ENCODE measurements at regions not wholly inside any gene's neighbourhood (a gene's known extent, or its start where the extent isn't known, plus 50 kb on each side); places are given as distances from the start of the nearest gene placed in this dataset.
A peak's percentile ranks its signal among the peaks of the same experiment; 100 is the strongest.

DNA sequence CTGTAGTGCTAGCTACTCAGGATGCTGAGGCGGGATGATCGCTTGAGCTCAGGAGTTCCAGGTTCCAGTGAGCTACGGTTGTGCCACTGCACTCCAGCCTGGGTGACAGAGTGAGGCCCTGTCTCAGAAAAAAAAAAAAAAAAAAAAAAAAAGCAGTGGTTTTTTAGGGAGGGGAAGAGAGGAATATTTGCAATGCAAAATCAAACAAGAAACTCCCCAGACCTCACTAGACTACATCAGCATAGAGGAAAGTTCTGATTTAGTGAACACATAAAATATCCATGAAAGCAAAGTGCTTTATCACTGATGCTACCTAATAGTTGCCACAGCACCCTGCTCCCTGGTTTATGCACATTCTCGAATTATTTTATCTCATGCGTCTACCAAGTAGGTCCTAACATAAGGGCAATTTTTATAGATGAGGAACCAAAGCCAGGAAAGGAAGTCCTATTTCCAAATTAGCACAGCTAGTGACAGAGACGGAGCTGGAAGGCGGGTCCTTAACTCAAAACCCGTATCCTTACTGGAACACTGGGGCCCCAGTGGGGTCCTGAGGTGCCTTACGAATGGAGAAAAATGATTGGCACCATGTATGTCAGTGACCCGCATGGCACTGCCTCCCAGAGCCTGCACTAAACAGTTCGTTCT, 50.7 kb upstream of the GPR157 start:
- Mint-ChIP-seq H3K27me3 (ENCODE audit: low read depth) (peaks cover 3% of the 10 kb centered on the region), H3K4me3 (ENCODE audit: low read depth) (no peak overlapping the region), H3K4me1 (ENCODE audit: low read depth) (peaks cover 14% of the 10 kb centered on the region), H3K27ac (no peak overlapping the region), H3K36me3 (ENCODE audit: low read depth) (peaks cover 14% of the 10 kb centered on the region), H3K9me3 (no peaks in the 10 kb centered on the region)
- DNase-seq (ENCODE audit: low spot score) = no peak
- intact Hi-C loops (cut with micrococcal nuclease) = no loop called here

DNA sequence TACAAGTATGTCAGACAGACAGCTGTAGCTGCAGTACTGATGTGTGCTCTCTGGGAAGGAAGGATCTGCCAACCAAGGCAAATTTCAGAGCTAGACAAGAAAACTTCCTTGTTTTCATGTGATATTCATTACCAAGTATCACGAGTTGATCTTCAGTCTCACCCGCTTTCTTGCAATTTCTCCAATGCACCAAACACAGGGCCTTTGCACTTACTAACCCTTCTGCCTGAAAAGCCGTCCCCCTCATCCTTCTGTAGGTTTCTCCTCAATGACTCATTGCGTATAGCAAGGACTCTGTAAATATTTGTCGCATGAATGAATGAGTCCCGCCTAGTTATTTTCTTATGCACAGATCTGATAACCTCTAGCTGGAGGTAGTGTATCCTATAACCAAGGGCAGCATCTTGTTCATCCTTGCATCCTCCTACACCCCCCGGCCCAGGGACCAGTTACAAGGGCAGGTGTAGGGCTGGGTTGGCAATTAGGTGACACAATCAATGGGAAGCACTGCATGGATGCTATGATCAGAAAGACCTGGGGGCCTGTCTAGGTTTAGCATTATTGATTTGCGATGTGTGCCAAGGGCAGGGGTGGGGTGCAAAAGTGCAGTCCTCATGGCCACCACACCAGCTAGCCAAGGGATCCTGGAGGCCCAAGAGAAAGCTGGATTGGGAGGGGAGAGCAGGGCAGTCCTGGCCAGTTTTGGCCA, 51.4 kb upstream of the GPR157 start:
- Mint-ChIP-seq H3K36me3 (ENCODE audit: low read depth) (peaks cover 12% of the 10 kb centered on the region), H3K4me3 (ENCODE audit: low read depth) (peak overlapping the region; percentile 42)
- intact Hi-C loops (cut with micrococcal nuclease) = no loop called here

GRCh38 chr1:9181176-9181906, 52.4 kb upstream of the GPR157 start:
- peaks cover 17% of the 10 kb centered on the region for H3K4me1 Mint-ChIP-seq (ENCODE audit: low read depth)
- intact Hi-C loops (cut with micrococcal nuclease) = loop anchor here (1.0 kb wide), 1 partner anchor 15 kb away; no protein-coding TSS in a partner anchor
- peaks cover 8% of the 10 kb centered on the region for H3K36me3 Mint-ChIP-seq (ENCODE audit: low read depth)
- peaks cover 6% of the 10 kb centered on the region for H3K27me3 Mint-ChIP-seq (ENCODE audit: low read depth)
- no peaks in the 10 kb centered on the region for H3K9me3 Mint-ChIP-seq
- DNase-seq (ENCODE audit: low spot score) = peak; percentile 66
- H3K27ac Mint-ChIP-seq = peak overlapping the region; percentile 80
- H3K4me3 Mint-ChIP-seq (ENCODE audit: low read depth) = peak overlapping the region; percentile 88

More for the DNA sequence above, 51.4 kb upstream of the GPR157 start:
- Mint-ChIP-seq H3K27me3 (ENCODE audit: low read depth) (peaks cover 4% of the 10 kb centered on the region), H3K9me3 (no peaks in the 10 kb centered on the region), H3K27ac (no peak overlapping the region), H3K4me1 (ENCODE audit: low read depth) (peaks cover 16% of the 10 kb centered on the region)
- no peak for DNase-seq (ENCODE audit: low spot score)

DNA sequence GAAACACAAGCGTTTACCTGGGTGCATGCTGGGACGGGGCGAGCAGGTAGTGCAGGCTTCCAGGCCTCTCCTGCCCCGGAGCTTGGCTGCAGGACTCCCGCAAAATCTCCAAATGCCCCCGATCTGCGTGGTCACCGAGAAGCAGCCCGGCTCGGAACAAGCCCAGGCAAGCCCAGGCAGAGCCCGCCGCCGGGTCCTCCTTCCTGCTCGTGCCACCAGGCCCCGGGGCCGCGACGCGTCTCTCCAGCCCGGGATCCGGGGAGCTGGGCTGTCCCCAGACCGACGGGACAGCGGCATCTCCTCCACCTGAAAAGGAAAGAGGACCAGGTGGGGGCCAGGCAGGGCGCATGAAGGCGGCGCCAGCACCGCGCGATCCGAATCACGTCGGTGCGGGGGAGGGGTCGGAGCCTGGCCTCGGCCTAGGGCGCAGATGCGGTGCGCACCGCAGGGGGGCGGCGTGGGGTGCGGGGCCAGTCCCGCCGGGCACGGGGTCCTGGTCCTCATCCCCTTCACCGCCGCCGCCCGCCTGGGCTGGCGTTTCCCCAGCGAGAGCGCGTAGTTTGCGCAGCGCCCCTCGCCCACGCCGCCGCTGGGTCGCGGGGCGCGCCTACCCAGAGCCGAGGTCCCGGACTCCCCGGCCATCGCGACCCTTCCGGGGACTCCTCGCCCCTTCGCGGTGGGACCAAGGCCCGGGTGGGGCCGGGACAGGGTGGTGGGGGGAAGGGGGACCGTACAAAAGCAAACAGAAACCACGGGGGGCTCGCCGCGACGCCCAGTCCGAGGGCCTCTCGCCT, 52.4 kb upstream of the H6PD start:
- Mint-ChIP-seq H3K27ac (peak overlapping the region; percentile 80), H3K27me3 (ENCODE audit: low read depth) (peaks cover 6% of the 10 kb centered on the region), H3K4me1 (ENCODE audit: low read depth) (peaks cover 17% of the 10 kb centered on the region), H3K4me3 (ENCODE audit: low read depth) (peak overlapping the region; percentile 88), H3K9me3 (no peaks in the 10 kb centered on the region), H3K36me3 (ENCODE audit: low read depth) (peaks cover 5% of the 10 kb centered on the region)
- peak; percentile 37 for DNase-seq (ENCODE audit: low spot score)
- intact Hi-C loops (cut with micrococcal nuclease) = loop anchor here (1.0 kb wide), 1 partner anchor 14 kb away; no protein-coding TSS in a partner anchor

- no peaks in the 10 kb centered on the region for H3K9me3 Mint-ChIP-seq
- no peak for DNase-seq (ENCODE audit: low spot score)
- intact Hi-C loops (cut with micrococcal nuclease) = no loop called here
- no peak overlapping the region for H3K27ac Mint-ChIP-seq
- H3K4me1 Mint-ChIP-seq (ENCODE audit: low read depth) = peaks cover 20% of the 10 kb centered on the region
- peaks cover 7% of the 10 kb centered on the region for H3K27me3 Mint-ChIP-seq (ENCODE audit: low read depth)
- peak overlapping the region; percentile 74 for H3K4me3 Mint-ChIP-seq (ENCODE audit: low read depth)
- H3K36me3 Mint-ChIP-seq (ENCODE audit: low read depth) = peaks cover 5% of the 10 kb centered on the region
Measured at GRCh38 chr1:9182784-9183257, 51.8 kb upstream of the H6PD start.

DNA sequence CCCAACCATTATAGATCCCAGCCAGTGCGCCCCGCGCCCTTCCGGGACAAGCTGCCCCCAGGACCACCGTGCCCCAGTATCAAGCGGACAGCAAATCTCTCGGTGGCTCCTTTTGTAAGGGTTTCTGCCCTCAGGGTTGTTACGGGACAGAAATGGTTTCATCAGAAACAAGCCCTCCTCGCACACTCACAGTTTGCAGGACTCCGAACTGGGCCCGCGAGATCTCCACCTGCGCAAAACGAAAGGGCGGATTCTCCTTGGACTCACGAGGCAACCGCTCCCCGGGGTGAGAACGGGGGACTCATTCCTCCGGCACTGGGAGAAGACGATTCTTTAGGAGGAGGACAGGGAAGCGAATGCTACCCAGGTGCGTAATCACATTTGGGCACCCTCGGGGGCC, 51.1 kb upstream of the H6PD start:
- H3K36me3 Mint-ChIP-seq (ENCODE audit: low read depth) = peaks cover 5% of the 10 kb centered on the region
- H3K4me1 Mint-ChIP-seq (ENCODE audit: low read depth) = peaks cover 20% of the 10 kb centered on the region
- no peaks in the 10 kb centered on the region for H3K9me3 Mint-ChIP-seq
- peak overlapping the region; percentile 72 for H3K4me3 Mint-ChIP-seq (ENCODE audit: low read depth)
- intact Hi-C loops (cut with micrococcal nuclease) = no loop called here
- DNase-seq (ENCODE audit: low spot score) = no peak
- H3K27ac Mint-ChIP-seq = no peak overlapping the region
- H3K27me3 Mint-ChIP-seq (ENCODE audit: low read depth) = peaks cover 7% of the 10 kb centered on the region

- H3K27ac Mint-ChIP-seq = no peak overlapping the region
- peaks cover 7% of the 10 kb centered on the region for H3K27me3 Mint-ChIP-seq (ENCODE audit: low read depth)
- H3K4me3 Mint-ChIP-seq (ENCODE audit: low read depth) = peak overlapping the region; percentile 72
- peaks cover 20% of the 10 kb centered on the region for H3K4me1 Mint-ChIP-seq (ENCODE audit: low read depth)
- no peaks in the 10 kb centered on the region for H3K9me3 Mint-ChIP-seq
- no peak for DNase-seq (ENCODE audit: low spot score)
- intact Hi-C loops (cut with micrococcal nuclease) = loop anchor here (1.0 kb wide), 1 partner anchor 21 kb away; no protein-coding TSS in a partner anchor
- H3K36me3 Mint-ChIP-seq (ENCODE audit: low read depth) = peaks cover 5% of the 10 kb centered on the region
Measured at GRCh38 chr1:9183898-9184297, 50.7 kb upstream of the H6PD start.

DNA sequence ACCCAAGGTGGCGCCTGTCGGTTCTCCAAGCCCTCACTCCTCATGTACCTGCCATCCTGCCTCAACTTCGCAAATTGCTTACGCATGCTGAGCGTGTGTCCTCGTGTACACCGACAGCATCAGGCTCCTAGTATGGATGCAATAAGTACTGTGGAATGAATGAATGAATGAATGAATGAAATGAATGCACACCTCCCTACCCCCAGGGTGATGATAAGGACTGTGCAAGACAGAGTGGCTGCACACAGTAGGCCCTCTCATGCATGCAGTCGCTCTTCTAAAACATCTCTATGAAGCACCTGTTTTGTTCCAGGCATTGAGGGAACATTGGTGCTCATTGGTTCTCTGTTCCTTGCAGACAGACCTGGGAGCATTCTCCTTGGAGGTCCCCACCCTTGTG, 49.8 kb upstream of the H6PD start:
- peaks cover 18% of the 10 kb centered on the region for H3K4me1 Mint-ChIP-seq (ENCODE audit: low read depth)
- no peak overlapping the region for H3K27ac Mint-ChIP-seq
- DNase-seq (ENCODE audit: low spot score) = no peak
- H3K4me3 Mint-ChIP-seq (ENCODE audit: low read depth) = no peak overlapping the region
- intact Hi-C loops (cut with micrococcal nuclease) = loop anchor here (1.0 kb wide), 1 partner anchor 21 kb away; no protein-coding TSS in a partner anchor
- peaks cover 5% of the 10 kb centered on the region for H3K36me3 Mint-ChIP-seq (ENCODE audit: low read depth)
- no peaks in the 10 kb centered on the region for H3K9me3 Mint-ChIP-seq
- H3K27me3 Mint-ChIP-seq (ENCODE audit: low read depth) = peaks cover 8% of the 10 kb centered on the region

All from activated T-helper 2 cell treated with anti-CD3 and anti-CD28 coated beads, Interferon-gamma antibody, Interleukin-2, Interleukin-4, amounts not matched to agents 10 μg/mL and 5 μg/mL and 100 μg/mL, durations not matched to agents 14 hours and 24 hours and 36 hours (primary cell).